GM21360 (cell line): ENCODE measurements at regions not wholly inside any gene's neighbourhood (a gene's known extent, or its start where the extent isn't known, plus 50 kb on each side); places are given as distances from the start of the nearest gene placed in this dataset.
"Not testable (repeated sequence)": the region's sequence is repeated elsewhere in the genome, so short reads cannot be mapped to it uniquely, and the experiment has no call there.

Experiments used
- ATAC-seq: cut with Tn5 transposase; IDR thresholded peaks from one replicate; pipeline ENCODE4 v1.9.1; 2021; ENCODE audit warnings: mild to moderate bottlenecking, moderate library complexity; ENCODE audit not compliant: unreplicated experiment

- peak; percentile 76 for ATAC-seq
These were observed 347.4 kb upstream of the FGF13 start for GRCh38 chrX:139058831-139059495.

GRCh38 chrX:139052461-139052860 lies 340.9 kb upstream of the FGF13 start:
- no peak for ATAC-seq

GRCh38 chrX:139049465-139049864 lies 337.9 kb upstream of the FGF13 start:
- no peak for ATAC-seq

DNA sequence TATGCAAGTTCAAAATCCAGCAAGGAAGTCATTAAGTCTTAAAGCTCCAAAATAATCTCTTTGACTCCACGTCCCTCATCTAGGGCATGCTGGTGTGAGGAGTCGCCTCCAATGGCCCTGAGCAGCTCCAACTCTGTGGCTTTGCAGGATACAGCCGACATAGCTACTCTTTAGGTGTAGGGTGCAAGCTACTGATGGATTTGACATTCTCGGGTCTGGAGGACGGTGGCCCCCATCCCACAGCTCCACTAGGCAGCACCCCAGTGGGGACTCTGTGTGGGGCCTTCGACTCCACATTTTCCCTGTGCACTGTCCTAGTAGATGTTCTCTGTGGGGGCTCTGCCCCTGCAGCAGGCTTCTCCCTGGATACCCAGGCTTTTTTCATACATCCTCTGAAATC lies 333.2 kb upstream of the FGF13 start:
- no peak for ATAC-seq

DNA sequence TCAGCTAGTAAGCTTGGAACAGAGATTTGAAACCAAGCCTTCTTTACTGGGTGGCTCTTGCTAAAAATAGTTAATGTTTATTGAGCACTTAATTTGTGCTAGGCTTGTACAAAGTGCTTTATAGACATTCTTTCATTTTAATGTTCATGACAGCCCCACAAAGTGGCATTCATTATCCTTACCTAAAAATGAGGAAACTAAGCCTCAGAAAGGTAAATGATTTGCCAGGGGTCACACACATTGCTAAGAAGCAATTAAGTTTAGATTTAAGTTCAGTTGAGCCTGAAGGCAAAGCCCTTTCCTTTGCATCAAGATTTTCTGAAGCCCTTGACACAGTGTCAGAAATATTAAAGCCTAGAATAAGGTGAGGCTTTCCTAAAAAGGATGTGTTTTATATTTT lies 327.5 kb upstream of the FGF13 start:
- no peak for ATAC-seq

DNA sequence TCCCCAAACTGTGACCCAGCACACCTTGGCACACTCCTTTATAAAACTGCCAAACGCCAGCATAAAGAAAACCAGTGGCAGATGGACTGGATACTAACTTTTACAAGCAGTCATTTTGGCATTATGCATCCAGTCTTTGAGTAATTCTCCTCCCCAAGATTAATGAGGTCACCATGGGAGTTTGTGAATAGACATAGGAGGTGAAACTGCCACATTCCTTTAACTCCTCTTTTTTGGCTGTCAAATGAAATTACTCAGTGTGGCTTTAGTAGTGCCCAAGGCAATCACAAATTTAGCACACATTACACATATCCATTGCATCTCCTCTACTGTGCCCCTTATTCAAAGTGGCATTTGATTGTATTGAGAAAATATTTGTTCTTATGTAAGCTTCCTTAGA lies 315.3 kb upstream of the FGF13 start:
- ATAC-seq: no peak

DNA sequence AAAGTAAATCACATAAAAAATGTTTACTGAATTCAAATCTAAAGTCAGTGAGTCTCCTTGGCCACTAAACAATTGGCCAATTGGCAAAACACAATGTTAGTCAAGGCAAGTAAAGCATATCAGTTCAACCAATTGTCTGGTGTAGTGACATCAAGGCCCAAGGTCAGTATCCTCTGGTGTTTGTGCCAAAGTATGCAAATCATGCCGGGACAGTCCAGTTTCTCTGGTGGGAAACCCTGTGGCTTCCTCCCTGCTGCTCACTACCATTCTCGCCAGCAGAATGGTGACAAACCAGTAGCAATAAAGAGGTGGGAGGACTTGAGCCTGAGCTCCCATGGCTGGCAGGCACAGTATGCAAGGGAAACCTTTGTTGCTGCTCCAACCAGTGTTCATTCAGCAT lies 314.9 kb upstream of the FGF13 start:
- no peak for ATAC-seq

DNA sequence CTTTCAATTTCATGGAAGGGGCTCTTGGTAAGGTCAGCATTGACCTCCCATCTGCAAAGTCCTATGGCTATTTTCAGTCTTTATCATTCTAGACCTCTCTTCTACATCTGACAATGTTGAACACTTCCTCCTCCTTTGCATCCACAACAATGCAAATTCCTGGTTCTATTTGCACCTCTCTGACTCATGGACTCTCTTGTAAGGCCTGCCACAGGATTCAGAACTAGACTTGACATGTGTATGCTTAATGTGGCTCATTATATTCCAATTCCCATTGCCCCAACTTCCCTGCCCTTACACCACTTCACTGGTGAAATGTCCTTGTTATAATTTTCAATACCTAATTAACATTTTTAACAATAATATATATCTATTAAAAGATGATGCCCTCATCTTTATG lies 314.3 kb upstream of the FGF13 start:
- ATAC-seq: no peak

DNA sequence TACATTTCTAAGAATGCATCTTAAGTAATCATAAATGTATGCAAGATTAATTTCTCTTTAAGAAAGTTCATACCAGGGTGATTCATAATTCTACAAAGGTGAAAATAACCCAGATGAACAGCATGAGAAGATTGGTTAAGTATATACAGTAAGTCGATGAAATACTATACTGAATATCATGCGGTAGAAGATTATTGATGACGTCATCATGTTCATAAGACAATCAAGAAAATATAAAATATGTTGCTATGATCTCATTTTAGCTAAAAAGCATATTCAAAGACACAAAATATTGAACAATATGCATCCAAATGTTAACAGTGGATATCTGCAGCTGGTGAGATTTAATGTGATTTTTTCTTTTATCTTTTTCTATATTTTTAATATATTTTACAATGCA lies 312.0 kb upstream of the FGF13 start:
- no peak for ATAC-seq

GRCh38 chrX:139020801-139021200 lies 309.3 kb upstream of the FGF13 start:
- no peak for ATAC-seq

DNA sequence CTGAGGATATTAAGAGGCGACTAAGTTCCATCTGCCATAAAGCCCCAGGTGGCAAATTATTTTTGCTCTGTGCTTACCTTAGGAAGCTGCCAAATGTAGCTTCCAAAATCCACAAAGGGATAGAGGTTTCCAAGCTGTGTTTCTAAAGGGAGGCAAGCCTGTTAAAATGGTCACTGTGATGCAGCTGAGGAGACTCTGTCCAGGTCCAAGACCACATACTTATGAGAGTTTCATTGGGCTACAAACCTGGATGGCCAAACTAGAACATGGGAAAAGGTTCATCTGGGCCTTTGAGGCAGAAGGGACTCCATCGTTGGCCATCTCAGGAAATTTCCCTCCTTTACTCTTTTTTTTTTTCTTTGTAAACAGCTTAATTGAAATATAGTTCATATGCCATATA lies 306.9 kb upstream of the FGF13 start:
- no peak for ATAC-seq

DNA sequence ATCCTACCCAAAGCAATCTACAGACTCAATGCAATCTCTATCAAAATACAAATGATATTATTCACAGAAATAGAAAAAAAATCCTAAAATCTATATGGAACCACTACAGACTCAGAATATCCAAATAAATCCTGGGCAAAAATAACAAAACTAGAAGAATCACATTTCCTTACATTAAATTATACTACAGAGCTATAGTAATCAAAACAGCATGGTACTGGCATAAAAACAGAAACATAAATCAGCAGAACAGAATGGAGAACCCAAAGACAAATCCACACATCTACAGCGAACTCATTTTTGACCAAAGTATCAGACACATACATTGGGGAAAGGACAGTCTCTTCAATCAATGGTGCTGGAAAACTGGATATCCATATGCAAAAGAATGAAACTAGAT lies 304.1 kb upstream of the FGF13 start:
- no peak for ATAC-seq

DNA sequence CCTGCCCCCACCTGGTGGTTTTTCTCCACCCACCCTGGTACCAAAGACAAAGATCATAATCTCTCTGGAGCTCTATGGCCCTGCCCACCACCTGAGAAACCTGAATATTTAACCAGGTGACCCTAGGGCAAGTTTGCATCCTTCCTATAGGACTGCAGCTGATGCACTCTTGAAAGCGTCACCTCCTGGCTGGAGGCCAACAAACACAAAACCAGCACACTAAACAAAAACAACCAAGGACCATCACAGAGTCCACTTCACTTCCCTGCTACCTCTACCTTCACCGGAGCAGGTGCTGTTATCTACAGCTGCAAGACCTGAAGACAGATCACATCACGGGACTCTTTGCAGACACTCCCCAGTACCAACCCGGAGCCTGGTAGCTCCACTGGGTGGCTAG lies 296.7 kb upstream of the FGF13 start:
- no peak for ATAC-seq

DNA sequence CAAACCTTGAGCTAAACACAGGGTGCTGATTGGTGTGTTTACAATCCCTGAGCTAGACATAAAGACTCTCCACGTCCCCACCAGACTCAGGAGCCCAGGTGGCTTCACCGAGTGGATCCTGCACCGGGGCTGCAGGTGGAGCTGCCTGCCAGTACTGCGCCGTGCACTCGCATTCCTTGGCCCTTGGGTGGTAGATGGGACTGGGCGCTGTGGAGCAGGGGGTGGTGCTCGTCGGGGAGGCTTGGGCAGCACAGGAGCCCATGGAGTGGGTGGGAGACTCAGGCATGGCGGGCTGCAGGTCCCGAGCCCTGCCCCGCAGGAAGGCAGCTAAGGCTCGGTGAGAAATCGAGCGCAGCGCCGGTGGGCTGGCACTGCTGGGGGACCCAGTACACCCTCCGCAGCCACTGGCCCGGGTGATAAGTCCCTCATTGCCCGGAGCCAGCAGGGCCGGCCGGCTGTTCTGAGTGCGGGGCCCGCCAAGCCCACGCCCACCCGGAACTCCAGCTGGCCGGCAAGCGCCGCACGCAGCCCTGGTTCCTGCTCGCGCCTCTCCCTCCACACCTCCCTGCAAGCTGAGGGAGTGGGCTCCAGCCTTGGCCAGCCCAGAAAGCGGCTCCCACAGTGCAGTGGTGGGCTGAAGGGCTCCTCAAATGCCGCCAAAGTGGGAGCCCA lies 292.5 kb upstream of the FGF13 start:
- not testable (repeated sequence) for ATAC-seq

- ATAC-seq: no peak
These were observed 290.8 kb upstream of the FGF13 start for GRCh38 chrX:139002319-139002718.

GRCh38 chrX:138996268-138996667 lies 284.8 kb upstream of the FGF13 start:
- ATAC-seq: no peak

- ATAC-seq: no peak
These were observed 283.9 kb upstream of the FGF13 start for GRCh38 chrX:138995458-138995857.

GRCh38 chrX:138990425-138990824 lies 278.9 kb upstream of the FGF13 start:
- ATAC-seq: not testable (repeated sequence)

DNA sequence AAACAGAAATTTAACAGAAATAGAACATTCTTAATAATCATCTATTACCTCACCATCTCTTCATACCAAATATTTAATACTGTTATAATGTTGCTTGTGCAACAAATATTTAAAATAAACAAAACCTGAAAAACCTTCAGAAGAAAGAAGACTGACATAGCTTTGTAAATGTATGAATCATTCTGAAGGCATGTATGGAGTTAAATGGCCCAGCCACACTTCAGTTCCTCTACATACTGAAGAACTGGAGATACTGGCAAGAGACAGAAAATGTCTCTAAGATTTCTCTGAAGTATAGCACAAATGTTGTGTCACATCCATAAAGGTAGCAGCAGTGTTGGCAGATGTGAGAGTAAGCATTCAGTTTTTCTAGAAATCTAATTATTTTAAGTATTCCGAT lies 275.3 kb upstream of the FGF13 start:
- ATAC-seq: no peak

DNA sequence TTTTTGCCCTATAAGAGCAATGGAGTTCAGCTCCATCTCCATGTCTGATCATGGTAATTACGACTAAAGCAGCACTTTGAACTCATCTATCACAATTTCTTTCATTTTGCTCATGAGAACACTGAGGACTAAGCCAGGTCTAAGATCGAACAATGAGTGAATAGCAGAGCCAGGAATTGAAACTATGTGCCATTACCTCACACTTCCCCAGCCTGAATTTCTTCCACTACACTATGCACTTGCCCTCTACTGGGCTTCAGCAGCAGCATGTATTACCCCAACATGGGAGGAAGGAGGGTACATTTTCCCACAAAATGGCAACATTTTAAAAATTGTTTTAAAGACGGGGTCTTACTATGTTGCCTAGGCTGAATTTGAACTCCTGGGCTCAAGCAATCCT lies 274.7 kb upstream of the FGF13 start:
- ATAC-seq: no peak

GRCh38 chrX:138982365-138982764 lies 270.8 kb upstream of the FGF13 start:
- ATAC-seq: no peak

- no peak for ATAC-seq
These were observed 253.0 kb upstream of the FGF13 start for GRCh38 chrX:138964501-138964900.

GRCh38 chrX:138962419-138962818 lies 250.9 kb upstream of the FGF13 start:
- ATAC-seq: not testable (repeated sequence)
